Non-pigmented ciliary epithelial cell (primary cell): ENCODE measurements at regions not wholly inside any gene's neighbourhood (a gene's known extent, or its start where the extent isn't known, plus 50 kb on each side); places are given as distances from the start of the nearest gene placed in this dataset.

ENCODE experiments used
- DNase-seq: peaks from one replicate; pipeline ENCODE4 v3.0.0-alpha.2; 2010; ENCODE audit warnings: low read depth

DNA sequence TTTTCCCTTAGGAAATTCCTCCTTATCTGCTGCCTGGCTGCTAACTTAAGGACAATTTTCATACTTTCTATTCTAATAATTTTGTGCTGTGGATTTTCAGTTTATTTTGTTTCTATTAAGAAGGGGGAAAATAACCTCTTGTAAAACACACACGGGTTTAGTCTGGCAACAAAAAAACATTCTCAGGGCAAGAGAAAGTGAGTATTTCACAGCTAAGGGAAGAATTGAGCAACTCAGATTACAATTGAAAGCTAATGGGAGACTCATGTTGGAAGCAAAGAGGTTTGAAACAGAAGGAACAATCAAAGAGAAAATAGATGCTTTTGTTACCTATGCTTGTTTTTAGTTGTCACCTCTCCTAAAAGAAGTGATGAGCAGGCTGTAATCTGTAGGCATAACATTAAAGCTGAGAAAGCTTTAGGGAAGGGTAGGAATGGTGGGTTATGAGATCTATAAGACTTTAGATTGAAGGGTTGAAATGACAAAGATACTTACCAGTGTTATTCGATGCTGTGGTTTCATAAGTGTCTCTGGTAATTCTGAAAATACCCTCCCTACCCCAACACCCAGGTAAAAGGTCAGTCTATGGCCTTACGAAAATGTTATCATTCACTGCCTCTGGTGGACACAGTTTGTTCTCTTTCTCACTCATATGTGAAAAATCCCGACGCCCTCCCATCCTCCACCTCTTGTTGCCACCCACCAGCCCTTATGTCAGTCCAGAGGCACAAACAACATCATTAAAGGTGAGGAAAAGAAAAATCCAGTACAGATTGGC, 510.9 kb downstream of the TXNL1 start:
- DNase-seq = no peak

DNA sequence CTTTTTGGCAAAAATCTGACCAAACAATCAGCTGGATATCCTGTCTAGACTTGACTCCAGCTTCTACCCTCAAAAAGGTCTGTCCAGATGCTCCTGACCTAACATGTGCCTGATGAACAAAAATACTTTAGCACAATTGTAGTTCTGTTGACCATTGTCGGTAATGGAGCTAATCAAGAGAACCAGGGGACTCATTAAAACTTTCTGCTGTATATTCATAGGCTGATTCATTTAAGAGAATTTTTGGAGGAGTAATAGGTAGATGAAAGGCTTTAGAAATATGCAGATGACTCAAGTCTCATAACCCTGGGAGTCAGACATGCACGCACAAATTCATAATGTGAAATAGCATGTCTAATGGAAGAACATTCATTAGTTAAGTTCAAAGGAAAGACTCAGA, 514.2 kb downstream of the TXNL1 start:
- DNase-seq = peak; percentile 14

DNA sequence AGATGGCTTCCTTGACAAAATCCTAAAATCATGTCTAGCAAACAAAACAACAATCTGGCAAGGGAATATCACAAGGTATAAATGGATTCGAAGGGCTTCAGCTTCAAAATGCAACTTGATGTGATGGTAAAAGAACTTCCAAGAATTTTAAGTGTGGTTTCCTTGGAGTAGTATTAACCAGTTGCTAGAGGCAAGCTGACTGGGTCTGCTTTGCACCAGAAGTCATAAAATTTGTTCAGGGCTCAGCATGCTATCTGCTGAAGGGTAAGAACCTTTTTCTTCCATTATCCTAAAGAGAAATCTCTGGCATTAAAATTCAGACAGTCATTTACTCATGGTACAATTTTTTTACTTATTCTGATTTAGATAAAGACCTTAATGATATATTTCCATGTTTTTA, 516.7 kb downstream of the TXNL1 start:
- DNase-seq = no peak

- no peak for DNase-seq
These were observed 517.6 kb downstream of the TXNL1 start for GRCh38 chr18:56120782-56121181.

DNA sequence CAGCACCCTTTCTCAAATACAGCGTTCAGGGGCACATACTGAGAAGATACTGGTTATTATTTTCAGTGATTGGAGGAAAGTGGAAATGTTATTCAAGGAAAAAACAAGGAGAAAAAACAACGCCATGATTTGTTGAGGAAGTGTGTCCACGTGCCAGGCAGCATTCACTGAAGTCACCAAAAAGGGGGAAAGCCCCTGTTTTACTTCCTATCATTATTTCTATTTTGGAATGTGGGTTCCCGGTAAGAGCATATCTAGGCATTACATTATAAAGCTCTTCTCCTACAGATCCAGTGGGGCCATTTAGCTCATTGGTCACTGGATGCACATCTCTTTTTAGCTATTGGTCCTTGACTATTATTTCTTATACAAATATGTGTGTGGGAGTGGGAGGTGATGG, 518.7 kb downstream of the TXNL1 start:
- no peak for DNase-seq

DNA sequence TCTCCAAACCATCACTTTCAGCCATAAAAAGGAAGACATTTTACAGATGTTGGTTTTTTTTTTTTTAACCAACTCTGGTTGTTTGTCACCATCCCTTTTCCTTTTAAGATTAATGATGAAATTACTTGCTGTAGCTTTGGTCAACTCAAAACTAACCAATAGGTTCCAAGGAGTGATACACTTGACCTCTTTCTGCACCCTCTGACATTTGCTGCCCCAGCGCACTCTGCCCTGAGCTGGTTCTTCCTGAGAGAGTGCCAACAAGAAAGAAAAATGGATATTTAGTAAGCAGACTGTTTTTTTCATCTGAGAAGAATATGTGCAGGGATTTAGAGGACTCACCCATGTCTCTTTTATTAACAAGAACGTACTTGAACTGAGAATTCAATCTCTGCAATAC, 520.0 kb downstream of the TXNL1 start:
- DNase-seq = no peak

- DNase-seq = no peak
These were observed 523.0 kb downstream of the TXNL1 start for GRCh38 chr18:56115071-56116015.

DNA sequence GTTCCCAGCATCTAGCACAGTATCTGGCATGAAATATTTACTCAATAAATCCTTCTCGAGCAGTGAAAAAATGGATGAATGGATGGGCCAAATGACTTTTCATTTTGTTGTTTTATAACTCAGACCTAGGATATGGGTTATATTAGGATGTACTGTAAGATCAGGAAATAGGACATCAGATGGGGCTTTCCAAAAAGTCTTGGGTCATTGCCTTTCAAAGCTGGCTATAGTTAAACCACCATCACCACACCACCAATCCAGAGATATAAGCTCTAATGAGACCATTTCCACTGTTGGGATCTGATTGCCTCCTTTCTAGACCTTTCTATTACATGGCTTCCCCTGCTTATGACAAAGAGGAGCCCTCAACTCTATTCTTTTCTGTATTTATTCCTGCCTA, 525.0 kb upstream of the TCF4 start:
- no peak for DNase-seq

DNA sequence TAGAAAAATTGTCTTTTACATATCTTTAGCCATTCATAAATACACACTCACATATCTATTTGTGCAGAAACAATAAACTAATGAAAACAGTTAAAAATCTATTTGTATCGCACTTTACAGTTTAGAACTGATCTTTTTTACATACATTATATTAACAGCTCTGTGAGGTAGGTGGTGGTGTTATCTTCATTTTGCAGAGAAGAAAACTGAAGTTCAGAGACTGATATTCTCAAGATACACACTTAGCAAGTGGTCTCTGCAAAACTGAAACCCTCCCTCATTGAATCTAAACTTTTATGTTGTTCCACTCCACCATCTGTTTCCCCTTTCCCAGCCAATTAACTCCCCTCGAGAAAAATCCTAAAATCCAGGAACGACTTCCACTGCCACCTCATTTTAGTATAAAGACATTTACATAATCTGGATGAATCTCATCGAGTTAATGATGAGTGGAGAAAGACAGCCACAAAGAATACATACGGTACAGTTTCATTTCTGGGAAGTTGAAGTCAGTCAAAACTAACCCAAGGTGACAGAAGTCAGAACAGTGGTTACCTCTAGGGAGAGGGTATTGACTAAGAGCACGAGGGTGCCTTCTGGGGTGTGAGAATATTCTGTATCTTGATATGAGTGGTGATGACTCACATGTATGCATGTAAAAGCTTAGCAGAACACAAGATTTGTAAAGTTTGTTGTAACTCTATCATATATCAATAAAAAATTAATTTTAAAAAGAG, 524.2 kb upstream of the TCF4 start:
- peak; percentile 11 for DNase-seq

GRCh38 chr18:56109757-56110156, 521.8 kb upstream of the TCF4 start:
- DNase-seq = no peak

GRCh38 chr18:56108478-56109367, 520.7 kb upstream of the TCF4 start:
- DNase-seq = no peak

DNA sequence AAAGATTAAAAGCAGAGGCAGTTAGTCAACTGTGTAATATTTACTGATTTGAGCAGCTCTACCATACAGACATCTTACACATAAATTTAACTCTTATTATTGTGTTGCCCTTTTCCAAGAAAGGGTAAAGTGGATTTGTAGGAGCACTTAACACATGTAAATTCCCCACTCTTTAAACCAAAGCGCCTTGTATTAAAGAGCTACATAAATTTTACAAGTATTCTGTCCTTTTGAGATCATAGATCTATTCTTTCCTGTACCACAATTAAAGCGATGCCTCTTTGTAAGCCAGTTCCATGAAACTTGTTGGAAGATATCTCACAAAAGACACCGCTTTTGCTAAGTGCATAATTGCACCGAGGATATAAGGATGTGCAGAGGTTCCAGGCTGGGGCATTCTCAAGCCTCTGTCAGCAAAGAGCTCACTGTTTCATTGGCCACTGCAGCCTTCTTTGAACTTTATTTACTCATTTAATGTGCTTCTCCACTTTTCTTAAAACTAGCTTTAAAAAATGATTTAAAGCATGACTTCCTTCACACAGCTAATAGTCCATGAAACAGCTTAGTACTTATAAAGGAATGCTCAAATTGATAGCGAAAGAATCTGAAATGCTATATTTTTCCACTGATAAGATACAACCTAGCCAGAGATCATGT, 520.0 kb upstream of the TCF4 start:
- no peak for DNase-seq

- DNase-seq = no peak
These were observed 512.2 kb upstream of the TCF4 start for GRCh38 chr18:56100090-56100722.

- DNase-seq = no peak
These were observed 509.6 kb upstream of the TCF4 start for GRCh38 chr18:56097621-56098020.

- no peak for DNase-seq
These were observed 508.9 kb upstream of the TCF4 start for GRCh38 chr18:56096861-56097260.

DNA sequence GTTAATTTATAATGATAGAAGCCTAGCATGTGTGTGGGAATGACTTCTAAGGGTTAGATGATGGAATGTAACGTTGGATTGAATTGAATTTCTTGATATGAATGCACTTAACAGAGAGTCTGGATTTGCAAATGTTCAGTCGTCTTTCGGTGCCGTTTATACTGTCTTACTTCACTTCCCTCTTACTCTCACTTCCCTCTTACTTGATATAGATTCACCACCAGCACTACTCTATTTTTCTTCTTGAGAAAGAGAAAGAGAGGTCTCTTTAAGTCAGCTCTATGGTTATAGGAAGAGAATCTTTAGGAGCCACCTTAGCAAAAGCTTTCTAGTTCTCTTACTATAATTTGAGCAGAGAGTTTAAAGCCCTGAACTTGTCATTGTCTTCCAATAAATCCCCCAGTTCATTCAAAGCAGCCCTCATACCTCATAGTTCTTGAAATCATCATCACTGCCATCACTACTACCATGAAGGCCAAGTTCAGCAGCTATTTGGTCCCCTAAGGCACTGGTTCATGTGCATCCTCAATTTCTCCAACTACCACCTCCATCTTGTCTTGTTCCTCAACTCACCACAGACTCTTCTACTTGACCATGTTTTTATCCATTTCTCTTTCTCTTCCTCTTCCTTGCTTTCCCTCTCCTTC, 501.7 kb upstream of the TCF4 start:
- no peak for DNase-seq

- no peak for DNase-seq
These were observed 498.8 kb upstream of the TCF4 start for GRCh38 chr18:56086786-56087185.

DNA sequence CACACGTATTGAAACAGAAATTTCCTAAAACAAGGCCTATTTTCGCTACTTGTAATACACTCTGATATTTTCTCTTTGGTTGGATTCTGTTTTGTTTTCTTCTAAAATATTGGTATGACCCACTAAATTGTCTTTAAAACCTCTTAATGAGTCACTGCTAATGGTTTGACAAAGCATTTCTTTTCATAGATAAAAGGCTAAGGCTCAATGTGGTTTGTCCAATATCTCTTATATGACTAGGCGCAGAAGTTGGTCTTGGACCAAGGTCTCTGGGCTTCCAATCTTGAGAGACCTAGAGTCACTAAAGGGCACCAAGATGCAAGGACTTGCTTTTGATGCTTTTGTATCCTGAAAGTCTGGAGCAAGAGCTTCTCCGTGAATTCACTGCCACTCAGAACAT, 498.2 kb upstream of the TCF4 start:
- no peak for DNase-seq

DNA sequence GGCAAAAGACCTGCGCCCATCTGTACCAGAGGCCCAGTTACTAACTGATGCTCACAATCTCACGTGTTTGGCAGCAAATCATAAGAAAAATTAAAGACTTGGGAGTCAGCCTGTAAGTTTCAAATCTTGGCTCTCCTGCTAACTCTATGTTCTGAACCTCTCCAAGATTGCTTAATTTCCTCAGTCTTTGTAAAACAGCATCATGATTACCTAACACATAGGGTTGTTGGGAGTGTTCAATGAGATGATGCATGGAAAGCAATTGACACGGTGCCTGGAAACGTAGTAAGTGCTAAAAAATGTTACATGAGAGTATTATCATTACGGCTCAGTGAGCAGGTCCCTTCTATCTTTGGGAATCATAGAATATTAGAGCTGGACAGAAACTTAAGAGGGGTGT, 497.6 kb upstream of the TCF4 start:
- DNase-seq = peak; percentile 23
